ENCODE measurements at regions not wholly inside any gene's neighbourhood (a gene's known extent, or its start where the extent isn't known, plus 50 kb on each side); places are given as distances from the start of the nearest gene placed in this dataset.

GRCh38 chr3:150117076-150117475 is 146.4 kb upstream of the PFN2 start:
- peaks cover 55% of the 10 kb centered on the region for H3K27me3 Mint-ChIP-seq
- H3K4me3 Mint-ChIP-seq = no peak overlapping the region
- H3K9me3 Mint-ChIP-seq = no peaks in the 10 kb centered on the region
- ATAC-seq = no peak
- no peaks in the 10 kb centered on the region for H3K4me1 Mint-ChIP-seq
- no peak for DNase-seq
- no peak overlapping the region for H3K27ac Mint-ChIP-seq

GRCh38 chr3:150116196-150116595 is 145.5 kb upstream of the PFN2 start:
- Mint-ChIP-seq H3K27me3 (peaks cover 54% of the 10 kb centered on the region), H3K27ac (peak overlapping the region in 1 of 2 donors; percentile 16), H3K4me3 (no peak overlapping the region), H3K4me1 (no peaks in the 10 kb centered on the region), H3K9me3 (no peaks in the 10 kb centered on the region)
- ATAC-seq (no peak), DNase-seq (no peak)

- DNase-seq (no peak), ATAC-seq (peak; percentile 90)
- H3K27me3 Mint-ChIP-seq = peaks cover 50% of the 10 kb centered on the region
- H3K9me3 Mint-ChIP-seq = no peaks in the 10 kb centered on the region
- no peaks in the 10 kb centered on the region for H3K4me1 Mint-ChIP-seq
- no peak overlapping the region for H3K27ac Mint-ChIP-seq
- no peak overlapping the region for H3K4me3 Mint-ChIP-seq
Observed at GRCh38 chr3:150114873-150115540, 144.3 kb upstream of the PFN2 start.

- peaks cover 44% of the 10 kb centered on the region for H3K27me3 Mint-ChIP-seq
- DNase-seq (no peak), ATAC-seq (no peak)
- H3K4me3 Mint-ChIP-seq = no peak overlapping the region
- H3K4me1 Mint-ChIP-seq = no peaks in the 10 kb centered on the region
- no peaks in the 10 kb centered on the region for H3K9me3 Mint-ChIP-seq
- no peak overlapping the region for H3K27ac Mint-ChIP-seq
Observed at GRCh38 chr3:150114273-150114672, 143.6 kb upstream of the PFN2 start.

GRCh38 chr3:150110097-150110496 is 139.4 kb upstream of the PFN2 start:
- Mint-ChIP-seq H3K4me3 (no peak overlapping the region), H3K9me3 (no peaks in the 10 kb centered on the region), H3K4me1 (no peaks in the 10 kb centered on the region), H3K27me3 (peaks cover 29% of the 10 kb centered on the region), H3K27ac (no peak overlapping the region)
- no peak for DNase-seq
- no peak for ATAC-seq

- Mint-ChIP-seq H3K27me3 (peaks cover 20% of the 10 kb centered on the region), H3K27ac (no peak overlapping the region), H3K9me3 (no peaks in the 10 kb centered on the region), H3K4me3 (no peak overlapping the region), H3K4me1 (no peaks in the 10 kb centered on the region)
- ATAC-seq (no peak), DNase-seq (no peak)
Observed at GRCh38 chr3:150107429-150108175, 136.9 kb upstream of the PFN2 start.

GRCh38 chr3:150106740-150107428 is 136.2 kb upstream of the PFN2 start:
- H3K4me1 Mint-ChIP-seq = no peaks in the 10 kb centered on the region
- ATAC-seq = no peak
- DNase-seq = no peak
- H3K4me3 Mint-ChIP-seq = no peak overlapping the region
- no peaks in the 10 kb centered on the region for H3K9me3 Mint-ChIP-seq
- no peak overlapping the region for H3K27ac Mint-ChIP-seq
- H3K27me3 Mint-ChIP-seq = peaks cover 27% of the 10 kb centered on the region

- no peak overlapping the region for H3K4me3 Mint-ChIP-seq
- ATAC-seq (no peak), DNase-seq (no peak)
- H3K4me1 Mint-ChIP-seq = no peaks in the 10 kb centered on the region
- peaks cover 28% of the 10 kb centered on the region for H3K27me3 Mint-ChIP-seq
- no peak overlapping the region for H3K27ac Mint-ChIP-seq
- peaks cover 0 to under 1% of the 10 kb centered on the region in 2 donors for H3K9me3 Mint-ChIP-seq
Observed at GRCh38 chr3:150105886-150106612, 135.4 kb upstream of the PFN2 start.

GRCh38 chr3:150105025-150105424 is 134.3 kb upstream of the PFN2 start:
- Mint-ChIP-seq H3K9me3 (peaks cover 0 to 4% of the 10 kb centered on the region in 2 donors), H3K4me3 (no peak overlapping the region), H3K4me1 (no peaks in the 10 kb centered on the region), H3K27me3 (peaks cover 20% of the 10 kb centered on the region), H3K27ac (no peak overlapping the region)
- ATAC-seq (no peak), DNase-seq (no peak)

- H3K4me1 Mint-ChIP-seq = no peaks in the 10 kb centered on the region
- ATAC-seq = no peak
- H3K27me3 Mint-ChIP-seq = peaks cover 20% of the 10 kb centered on the region
- H3K27ac Mint-ChIP-seq = no peak overlapping the region
- peaks cover 0 to 4% of the 10 kb centered on the region in 2 donors for H3K9me3 Mint-ChIP-seq
- DNase-seq = no peak
- no peak overlapping the region for H3K4me3 Mint-ChIP-seq
Observed at GRCh38 chr3:150104564-150104963, 133.9 kb upstream of the PFN2 start.

- peaks cover 10% of the 10 kb centered on the region for H3K27me3 Mint-ChIP-seq
- ATAC-seq = no peak
- H3K4me3 Mint-ChIP-seq = no peak overlapping the region
- H3K9me3 Mint-ChIP-seq = peaks cover 0 to 4% of the 10 kb centered on the region in 2 donors
- no peak overlapping the region for H3K27ac Mint-ChIP-seq
- DNase-seq = no peak
- peaks cover 21% of the 10 kb centered on the region for H3K4me1 Mint-ChIP-seq
Observed at GRCh38 chr3:150101016-150101415, 130.3 kb upstream of the PFN2 start.

- Mint-ChIP-seq H3K9me3 (peaks cover 0 to 4% of the 10 kb centered on the region in 2 donors), H3K4me3 (no peak overlapping the region), H3K27me3 (peaks cover 16% of the 10 kb centered on the region), H3K4me1 (peaks cover 21% of the 10 kb centered on the region), H3K27ac (no peak overlapping the region)
- ATAC-seq (no peak), DNase-seq (no peak)
Observed at GRCh38 chr3:150098621-150099020, 127.9 kb upstream of the PFN2 start.

GRCh38 chr3:150097588-150097890 is 126.8 kb upstream of the PFN2 start:
- no peak for DNase-seq
- Mint-ChIP-seq H3K27me3 (peaks cover 22% of the 10 kb centered on the region), H3K27ac (no peak overlapping the region), H3K4me1 (peaks cover 21% of the 10 kb centered on the region), H3K4me3 (peak overlapping the region; percentile 33 to 44), H3K9me3 (peaks cover 0 to 4% of the 10 kb centered on the region in 2 donors)
- ATAC-seq = peak; percentile 90

- Mint-ChIP-seq H3K4me3 (peak overlapping the region; percentile 33 to 44), H3K9me3 (peaks cover 0 to 4% of the 10 kb centered on the region in 2 donors), H3K4me1 (peaks cover 21% of the 10 kb centered on the region), H3K27me3 (peaks cover 16% of the 10 kb centered on the region), H3K27ac (peak overlapping the region in 1 of 2 donors; percentile 54)
- DNase-seq = no peak
- ATAC-seq = peak; percentile 29
Observed at GRCh38 chr3:150096700-150097587, 126.2 kb upstream of the PFN2 start.

All from stimulated activated naive CD8-positive, alpha-beta T cell treated with anti-CD3 and anti-CD28 coated beads, Interleukin-15, amount 100 ng/mL, for 72 hours (primary cell).